Vagina (tissue), 2 donors: ENCODE measurements at regions not wholly inside any gene's neighbourhood (a gene's known extent, or its start where the extent isn't known, plus 50 kb on each side); places are given as distances from the start of the nearest gene placed in this dataset.

Source experiments
- POLR2A ChIP-seq, 2 donors: fragments of 450-650 bp; IDR thresholded peaks; one replicate each; pipeline ENCODE4 v1.6.1; 2017; ENCODE audit warnings: antibody characterized with exemption in 2 of 2, mild to moderate bottlenecking in 2 of 2, moderate library complexity in 2 of 2
- POLR2AphosphoS5 ChIP-seq, 2 donors: sonication (generic); formaldehyde crosslinking; IDR thresholded peaks; one replicate each; pipeline ENCODE4 v1.9.0; 2017; ENCODE audit warnings: antibody characterized with exemption in 2 of 2, mild to moderate bottlenecking in 2 of 2, low read depth in 1 of 2; ENCODE audit not compliant: insufficient read depth in 1 of 2
- TF ChIP-seq, protein P1 (sequence below), 3 experiments: fragments of 450-650 bp in 2 of 3; fragments of 200-600 bp in 1 of 3; sonication (generic) in 1 of 3; IDR thresholded peaks; one replicate each; pipeline ENCODE4 v1.5.1; 2017 to 2019; ENCODE audit warnings: antibody characterized with exemption in 3 of 3, mild to moderate bottlenecking in 2 of 3, moderate library complexity in 2 of 3

DNA sequence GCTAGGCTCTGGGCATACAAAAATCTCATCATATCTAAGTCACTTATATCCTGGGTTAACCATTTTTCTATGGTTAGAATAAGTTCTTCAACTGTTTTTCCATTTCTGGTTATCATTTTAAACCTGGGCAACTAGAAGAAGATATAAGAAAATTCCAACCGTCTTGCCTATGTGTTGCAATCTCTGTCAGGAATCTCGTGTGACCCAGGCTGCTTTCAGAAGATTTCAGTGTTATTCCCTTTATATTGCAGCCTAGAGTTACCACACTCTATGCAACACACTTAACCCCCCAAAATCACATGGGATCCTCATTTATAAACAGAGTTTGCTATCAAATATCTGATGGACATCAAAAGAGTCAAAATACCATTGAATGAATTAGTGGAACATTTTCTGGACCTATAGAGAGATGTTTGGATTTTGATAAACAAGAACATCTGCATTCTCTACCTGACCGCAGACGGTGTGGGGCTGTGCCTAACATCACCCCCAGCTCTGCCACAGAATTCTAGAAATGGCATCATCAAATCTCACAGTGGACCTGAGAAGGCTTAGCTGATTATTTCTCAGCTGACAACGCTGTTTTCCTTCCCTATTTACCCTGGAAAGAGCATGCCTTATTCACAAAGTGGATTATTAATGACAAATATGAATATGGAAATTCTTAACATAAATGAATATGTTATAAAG, 515.7 kb downstream of the NTRK3 start:
- TF ChIP-seq, protein P1, sequence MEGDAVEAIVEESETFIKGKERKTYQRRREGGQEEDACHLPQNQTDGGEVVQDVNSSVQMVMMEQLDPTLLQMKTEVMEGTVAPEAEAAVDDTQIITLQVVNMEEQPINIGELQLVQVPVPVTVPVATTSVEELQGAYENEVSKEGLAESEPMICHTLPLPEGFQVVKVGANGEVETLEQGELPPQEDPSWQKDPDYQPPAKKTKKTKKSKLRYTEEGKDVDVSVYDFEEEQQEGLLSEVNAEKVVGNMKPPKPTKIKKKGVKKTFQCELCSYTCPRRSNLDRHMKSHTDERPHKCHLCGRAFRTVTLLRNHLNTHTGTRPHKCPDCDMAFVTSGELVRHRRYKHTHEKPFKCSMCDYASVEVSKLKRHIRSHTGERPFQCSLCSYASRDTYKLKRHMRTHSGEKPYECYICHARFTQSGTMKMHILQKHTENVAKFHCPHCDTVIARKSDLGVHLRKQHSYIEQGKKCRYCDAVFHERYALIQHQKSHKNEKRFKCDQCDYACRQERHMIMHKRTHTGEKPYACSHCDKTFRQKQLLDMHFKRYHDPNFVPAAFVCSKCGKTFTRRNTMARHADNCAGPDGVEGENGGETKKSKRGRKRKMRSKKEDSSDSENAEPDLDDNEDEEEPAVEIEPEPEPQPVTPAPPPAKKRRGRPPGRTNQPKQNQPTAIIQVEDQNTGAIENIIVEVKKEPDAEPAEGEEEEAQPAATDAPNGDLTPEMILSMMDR (IDR thresholded peaks at IDR 0.05) = no peak
- TF ChIP-seq POLR2A (IDR thresholded peaks at IDR 0.05) (no peak), POLR2AphosphoS5 (IDR thresholded peaks at IDR 0.05; ENCODE audit: insufficient read depth in 1 of 2, low read depth in 1 of 2) (no peak)
